Midbrain (tissue), 1 donor: ENCODE measurements at regions not wholly inside any gene's neighbourhood (a gene's known extent, or its start where the extent isn't known, plus 50 kb on each side); places are given as distances from the start of the nearest gene placed in this dataset.
A peak's percentile ranks its signal among the peaks of the same experiment; 100 is the strongest.

ENCODE experiments used
- DNase-seq: peaks from one replicate; lab custom pipeline; 2025; lab: John Stamatoyannopoulos, UW

- DNase-seq, result no peak
These were observed 331.1 kb downstream of the WDR11 start for GRCh38 chr10:121182219-121182618.

- no peak for DNase-seq
These were observed 332.1 kb downstream of the WDR11 start for GRCh38 chr10:121183236-121183635.

- DNase-seq, result no peak
These were observed 332.5 kb downstream of the WDR11 start for GRCh38 chr10:121183707-121184106.

GRCh38 chr10:121185816-121186455 lies 334.8 kb downstream of the WDR11 start:
- peak; percentile 64 for DNase-seq

- no peak for DNase-seq
These were observed 336.2 kb downstream of the WDR11 start for GRCh38 chr10:121187391-121187790.

GRCh38 chr10:121188005-121188404 lies 336.8 kb downstream of the WDR11 start:
- DNase-seq, result peak; percentile 59

GRCh38 chr10:121189066-121189465 lies 337.9 kb downstream of the WDR11 start:
- DNase-seq, result no peak

- DNase-seq, result no peak
These were observed 343.7 kb downstream of the WDR11 start for GRCh38 chr10:121194696-121195523.

- no peak for DNase-seq
These were observed 344.4 kb downstream of the WDR11 start for GRCh38 chr10:121195524-121195910.

GRCh38 chr10:121199081-121199480 lies 347.9 kb downstream of the WDR11 start:
- no peak for DNase-seq

GRCh38 chr10:121205625-121206024 lies 354.5 kb downstream of the WDR11 start:
- no peak for DNase-seq

- DNase-seq, result no peak
These were observed 360.3 kb downstream of the WDR11 start for GRCh38 chr10:121211446-121211845.

GRCh38 chr10:121213437-121213836 lies 362.3 kb downstream of the WDR11 start:
- DNase-seq, result no peak

- DNase-seq, result peak; percentile 57
These were observed 365.1 kb downstream of the WDR11 start for GRCh38 chr10:121216295-121216694.

GRCh38 chr10:121216721-121217181 lies 365.6 kb downstream of the WDR11 start:
- peak; percentile 81 for DNase-seq

GRCh38 chr10:121217331-121217730 lies 366.2 kb downstream of the WDR11 start:
- DNase-seq, result peak; percentile 7

- DNase-seq, result peak; percentile 8
These were observed 369.9 kb downstream of the WDR11 start for GRCh38 chr10:121221072-121221471.

- DNase-seq, result no peak
These were observed 370.8 kb downstream of the WDR11 start for GRCh38 chr10:121221991-121222390.

- no peak for DNase-seq
These were observed 371.7 kb downstream of the WDR11 start for GRCh38 chr10:121222842-121223241.

GRCh38 chr10:121231079-121231478 lies 367.2 kb downstream of the FGFR2 start:
- DNase-seq, result no peak

GRCh38 chr10:121232494-121232893 lies 365.8 kb downstream of the FGFR2 start:
- DNase-seq, result no peak

- no peak for DNase-seq
These were observed 362.6 kb downstream of the FGFR2 start for GRCh38 chr10:121235692-121236091.

- DNase-seq, result no peak
These were observed 361.6 kb downstream of the FGFR2 start for GRCh38 chr10:121236621-121237020.
